Spleen (tissue), 11 donors: ENCODE measurements at regions not wholly inside any gene's neighbourhood (a gene's known extent, or its start where the extent isn't known, plus 50 kb on each side); places are given as distances from the start of the nearest gene placed in this dataset.

Source experiments
- DNase-seq: peaks from one replicate; pipeline ENCODE4 v3.0.0-alpha.2; 2020
- H3K27ac ChIP-seq, 8 donors: fragments of 200-600 bp; sonication (generic) in 7 of 8; 1 replicate in 4 of 8; 2 replicates in 4 of 8; pipeline versions ENCODE4 v1.5.0 to v1.8.0; 2016 to 2021; ENCODE audit warnings: inconsistent platforms in 4 of 8, mild to moderate bottlenecking in 4 of 8, moderate library complexity in 1 of 8
- H3K27me3 ChIP-seq, 7 donors: fragments of 200-600 bp; sonication (generic) in 6 of 7; replicated peaks in 1 of 7; 1 replicate in 4 of 7; 2 replicates in 3 of 7; pipeline versions ENCODE4 v1.5.0 to v1.8.0; 2016 to 2021; ENCODE audit warnings: inconsistent platforms in 3 of 7, mild to moderate bottlenecking in 1 of 7
- H3K36me3 ChIP-seq, 6 donors: fragments of 200-600 bp; sonication (generic) in 5 of 6; 1 replicate in 4 of 6; 2 replicates in 2 of 6; pipeline versions ENCODE4 v1.5.0 to v1.8.0; 2016 to 2021; ENCODE audit warnings: inconsistent platforms in 2 of 6
- H3K4me1 ChIP-seq, 6 donors: fragments of 200-600 bp; sonication (generic) in 5 of 6; 1 replicate in 3 of 6; 2 replicates in 3 of 6; pipeline versions ENCODE4 v1.5.0 to v1.8.0; 2016 to 2021; ENCODE audit warnings: inconsistent platforms in 3 of 6
- H3K4me3 ChIP-seq, 8 donors: fragments of 200-600 bp; sonication (generic) in 7 of 8; 1 replicate in 4 of 8; 2 replicates in 4 of 8; pipeline versions ENCODE4 v1.5.0 to v1.8.0; 2016 to 2021; ENCODE audit warnings: inconsistent platforms in 4 of 8, mild to moderate bottlenecking in 4 of 8, moderate library complexity in 2 of 8
- H3K9me3 ChIP-seq, 8 donors: fragments of 200-600 bp; sonication (generic) in 7 of 8; 1 replicate in 4 of 8; 2 replicates in 4 of 8; pipeline versions ENCODE4 v1.5.0 to v1.8.0; 2016 to 2021; ENCODE audit warnings: inconsistent platforms in 4 of 8
- CTCF ChIP-seq, 11 experiments: fragments of 200-600 bp in 7 of 11; fragments of 450-650 bp in 4 of 11; sonication (generic) in 4 of 11; IDR thresholded peaks in 8 of 11; conservative IDR thresholded peaks in 3 of 11; 1 replicate in 7 of 11; 2 replicates in 4 of 11; pipeline versions ENCODE4 v1.4.0 to v1.8.0; 2016 to 2021; ENCODE audit warnings: antibody characterized with exemption in 11 of 11, inconsistent platforms in 4 of 11, mild to moderate bottlenecking in 1 of 11
- POLR2A ChIP-seq, 3 donors: fragments of 450-650 bp; IDR thresholded peaks; one replicate each; pipeline ENCODE4 v1.5.1; 2017; ENCODE audit warnings: antibody characterized with exemption in 3 of 3, mild to moderate bottlenecking in 1 of 3
- POLR2AphosphoS5 ChIP-seq, 3 donors: sonication (generic); formaldehyde crosslinking; IDR thresholded peaks; one replicate each; pipeline ENCODE4 v1.5.1; 2017; ENCODE audit warnings: antibody characterized with exemption in 3 of 3
- WGBS, 5 donors: extraction: QIAGEN DNeasy Blood & Tissue Kit in 3 of 5; methylation state at CpG; one replicate each; pipeline versions ENCODE4 v1.1.5 to v1.1.7; 2013 to 2018; 5-methylcytosine and 5-hydroxymethylcytosine counted together
- intact Hi-C: fragments of 100-400 bp; cut with DNase I; formaldehyde crosslinking; loops from one replicate; pipeline ENCODE4 v1.15.0; 2023; ENCODE audit warnings: low total_unique reads
- donor health status: healthy with polysubstance abuse.
- donor health status: DM: no; HTN: no; CAD: no; lungs with moderate emphysema.
- donor health status: DM: no; HTN: no; CAD: no.
- donor health status: Bipolar disorder and iron deficiency.
- donor health status: healthy.
- donor health status: DM: no; HTN: no; CAD: no.
- donor health status: DM: yes; HTN: yes; CAD: no.

GRCh38 chrX:148416142-148416541 is 84.3 kb upstream of the AFF2 start:
- WGBS, 5 donors = 68 to 74% (median 70%) methylated on average over 2 of the region's 2 CpGs
- TF ChIP-seq POLR2AphosphoS5 (IDR thresholded peaks at IDR 0.05) (no peak), POLR2A (IDR thresholded peaks at IDR 0.05) (no peak), CTCF (IDR thresholded peaks at IDR 0.05 in 8 of 11, conservative IDR thresholded peaks at IDR 0.05 in 3 of 11) (no peak)
- intact Hi-C loops = no loop called here
- Histone ChIP-seq H3K36me3 (no peaks in the 10 kb centered on the region), H3K4me3 (no peak overlapping the region), H3K27me3 (no peaks in the 10 kb centered on the region), H3K27ac (no peak overlapping the region), H3K4me1 (no peaks in the 10 kb centered on the region), H3K9me3 (no peaks in the 10 kb centered on the region)
- DNase-seq = no peak

GRCh38 chrX:148416931-148417330 is 83.5 kb upstream of the AFF2 start:
- H3K4me3 ChIP-seq = no peak overlapping the region
- no peaks in the 10 kb centered on the region for H3K36me3 ChIP-seq
- no peaks in the 10 kb centered on the region for H3K4me1 ChIP-seq
- H3K27ac ChIP-seq = no peak overlapping the region
- intact Hi-C loops = no loop called here
- DNase-seq = no peak
- no peaks in the 10 kb centered on the region for H3K9me3 ChIP-seq
- no peaks in the 10 kb centered on the region for H3K27me3 ChIP-seq
- TF ChIP-seq CTCF (IDR thresholded peaks at IDR 0.05 in 8 of 11, conservative IDR thresholded peaks at IDR 0.05 in 3 of 11) (no peak), POLR2AphosphoS5 (IDR thresholded peaks at IDR 0.05) (no peak), POLR2A (IDR thresholded peaks at IDR 0.05) (no peak)
- WGBS, 5 donors = 82 to 97% (median 95%) methylated on average over 4 of the region's 4 CpGs

- no peak for TF ChIP-seq POLR2AphosphoS5 (IDR thresholded peaks at IDR 0.05)
- no peak for TF ChIP-seq CTCF (IDR thresholded peaks at IDR 0.05 in 8 of 11, conservative IDR thresholded peaks at IDR 0.05 in 3 of 11)
- TF ChIP-seq POLR2A (IDR thresholded peaks at IDR 0.05) = no peak
- H3K36me3 ChIP-seq = no peaks in the 10 kb centered on the region
- H3K27ac ChIP-seq = no peak overlapping the region
- no peaks in the 10 kb centered on the region for H3K27me3 ChIP-seq
- intact Hi-C loops = no loop called here
- no peak overlapping the region for H3K4me3 ChIP-seq
- WGBS, 5 donors = 21 to 79% (median 39%) methylated on average over 3 of the region's 3 CpGs
- no peak for DNase-seq
- no peaks in the 10 kb centered on the region for H3K9me3 ChIP-seq
- H3K4me1 ChIP-seq = no peaks in the 10 kb centered on the region
These were observed 82.5 kb upstream of the AFF2 start for GRCh38 chrX:148417934-148418333.

- Histone ChIP-seq H3K4me1 (no peaks in the 10 kb centered on the region), H3K9me3 (no peaks in the 10 kb centered on the region), H3K27me3 (no peaks in the 10 kb centered on the region), H3K36me3 (no peaks in the 10 kb centered on the region), H3K27ac (no peak overlapping the region), H3K4me3 (no peak overlapping the region)
- TF ChIP-seq POLR2AphosphoS5 (IDR thresholded peaks at IDR 0.05) (no peak), POLR2A (IDR thresholded peaks at IDR 0.05) (no peak), CTCF (IDR thresholded peaks at IDR 0.05 in 8 of 11, conservative IDR thresholded peaks at IDR 0.05 in 3 of 11) (no peak)
- WGBS, 5 donors = 77 to 92% (median 81%) methylated on average over 4 of the region's 4 CpGs
- intact Hi-C loops = no loop called here
- no peak for DNase-seq
These were observed 77.9 kb upstream of the AFF2 start for GRCh38 chrX:148422526-148422925.
